Psoas muscle (tissue), 7 donors: ENCODE measurements at regions not wholly inside any gene's neighbourhood (a gene's known extent, or its start where the extent isn't known, plus 50 kb on each side); places are given as distances from the start of the nearest gene placed in this dataset.

Experiments used
- ATAC-seq, 4 donors: fragments of 200-7000 bp; cut with Tn5 transposase; one replicate each; pipeline ENCODE4 v1.9.1; 2020; ENCODE audit warnings: moderate library complexity in 3 of 4, mild to moderate bottlenecking in 2 of 4
- DNase-seq, 2 donors: peaks; one replicate each; pipeline ENCODE4 v3.0.0-alpha.2; 2020
- H3K27ac ChIP-seq: fragments of 200-600 bp; one replicate; pipeline ENCODE4 v1.8.0; 2022
- H3K27me3 ChIP-seq, 3 donors: fragments of 200-600 bp in 1 of 3; one replicate each; pipeline versions ENCODE4 v1.6.1 to v1.8.0; 2013 to 2022; ENCODE audit warnings: low read length in 2 of 3, mild to moderate bottlenecking in 2 of 3, moderate library complexity in 1 of 3; ENCODE audit not compliant: insufficient read depth in 3 of 3
- H3K36me3 ChIP-seq, 2 donors: fragments of 200-600 bp in 1 of 2; one replicate each; pipeline versions ENCODE4 v1.6.1 to v1.8.0; 2013 to 2022; ENCODE audit warnings: low read depth in 1 of 2, mild to moderate bottlenecking in 1 of 2, moderate library complexity in 1 of 2; ENCODE audit not compliant: insufficient read depth in 1 of 2
- H3K4me1 ChIP-seq: fragments of 200-600 bp; one replicate; pipeline ENCODE4 v1.8.0; 2022
- H3K4me3 ChIP-seq: fragments of 200-600 bp; one replicate; pipeline ENCODE4 v1.8.0; 2022; ENCODE audit warnings: mild to moderate bottlenecking
- H3K9me3 ChIP-seq: fragments of 200-600 bp; one replicate; pipeline ENCODE4 v1.8.0; 2022
- WGBS, 3 donors: extraction: QIAGEN DNeasy Blood & Tissue Kit; methylation state at CpG; one replicate each; pipeline versions ENCODE4 v1.1.6 to v1.1.7; 2013; 5-methylcytosine and 5-hydroxymethylcytosine counted together
- intact Hi-C, 2 donors: fragments of 100-400 bp; cut with DNase I; formaldehyde crosslinking; loops; one replicate each; pipeline versions ENCODE4 v1.11.0 to v1.14.2; 2022
- TF ChIP-seq, protein P1 (sequence below): fragments of 200-600 bp; IDR thresholded peaks from one replicate; pipeline ENCODE4 v1.8.0; 2022; ENCODE audit warnings: antibody characterized with exemption
- donor health status: healthy with polysubstance abuse.
- donor health status: DM: no; HTN: no; CAD: no; lungs with moderate emphysema.
- donor health status: Bipolar disorder and iron deficiency.
- donor health status: healthy.
- donor health status: DM: yes; HTN: yes; CAD: no.
- donor health status: DM: no; HTN: no; CAD: no.
- donor health status: DM: yes; HTN: yes; CAD: no.

DNA sequence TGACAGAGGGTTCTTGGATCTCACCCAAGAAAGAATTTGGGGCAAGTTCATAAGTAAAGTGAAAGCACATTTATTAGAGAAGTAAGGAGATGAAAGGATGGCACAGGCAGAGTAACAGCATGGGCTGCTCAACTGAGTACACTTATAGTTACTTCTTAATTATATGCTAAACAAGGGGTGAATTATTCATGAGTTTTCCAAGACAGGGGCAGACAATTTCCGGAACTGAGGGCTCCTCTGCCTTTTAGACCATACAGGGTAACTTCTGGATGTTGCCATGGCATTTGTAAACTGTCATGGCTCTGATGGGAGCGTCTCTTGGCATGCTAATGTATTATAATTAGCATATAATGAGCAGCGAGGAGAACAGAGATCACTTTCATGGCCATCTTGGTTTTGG is 221.2 kb upstream of the STT3B start:
- H3K4me3 ChIP-seq, result no peak overlapping the region
- no peak overlapping the region for H3K27ac ChIP-seq
- H3K36me3 ChIP-seq, result no peaks in the 10 kb centered on the region
- ATAC-seq (no peak), DNase-seq (no peak)
- H3K9me3 ChIP-seq, result no peaks in the 10 kb centered on the region
- H3K27me3 ChIP-seq, result no peaks in the 10 kb centered on the region
- TF ChIP-seq, protein P1, sequence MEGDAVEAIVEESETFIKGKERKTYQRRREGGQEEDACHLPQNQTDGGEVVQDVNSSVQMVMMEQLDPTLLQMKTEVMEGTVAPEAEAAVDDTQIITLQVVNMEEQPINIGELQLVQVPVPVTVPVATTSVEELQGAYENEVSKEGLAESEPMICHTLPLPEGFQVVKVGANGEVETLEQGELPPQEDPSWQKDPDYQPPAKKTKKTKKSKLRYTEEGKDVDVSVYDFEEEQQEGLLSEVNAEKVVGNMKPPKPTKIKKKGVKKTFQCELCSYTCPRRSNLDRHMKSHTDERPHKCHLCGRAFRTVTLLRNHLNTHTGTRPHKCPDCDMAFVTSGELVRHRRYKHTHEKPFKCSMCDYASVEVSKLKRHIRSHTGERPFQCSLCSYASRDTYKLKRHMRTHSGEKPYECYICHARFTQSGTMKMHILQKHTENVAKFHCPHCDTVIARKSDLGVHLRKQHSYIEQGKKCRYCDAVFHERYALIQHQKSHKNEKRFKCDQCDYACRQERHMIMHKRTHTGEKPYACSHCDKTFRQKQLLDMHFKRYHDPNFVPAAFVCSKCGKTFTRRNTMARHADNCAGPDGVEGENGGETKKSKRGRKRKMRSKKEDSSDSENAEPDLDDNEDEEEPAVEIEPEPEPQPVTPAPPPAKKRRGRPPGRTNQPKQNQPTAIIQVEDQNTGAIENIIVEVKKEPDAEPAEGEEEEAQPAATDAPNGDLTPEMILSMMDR, result no peak
- intact Hi-C loops, result no loop called here
- 77 to 88% (median 86%) methylated on average over 3 of the region's 3 CpGs for WGBS, 3 donors
- no peaks in the 10 kb centered on the region for H3K4me1 ChIP-seq

DNA sequence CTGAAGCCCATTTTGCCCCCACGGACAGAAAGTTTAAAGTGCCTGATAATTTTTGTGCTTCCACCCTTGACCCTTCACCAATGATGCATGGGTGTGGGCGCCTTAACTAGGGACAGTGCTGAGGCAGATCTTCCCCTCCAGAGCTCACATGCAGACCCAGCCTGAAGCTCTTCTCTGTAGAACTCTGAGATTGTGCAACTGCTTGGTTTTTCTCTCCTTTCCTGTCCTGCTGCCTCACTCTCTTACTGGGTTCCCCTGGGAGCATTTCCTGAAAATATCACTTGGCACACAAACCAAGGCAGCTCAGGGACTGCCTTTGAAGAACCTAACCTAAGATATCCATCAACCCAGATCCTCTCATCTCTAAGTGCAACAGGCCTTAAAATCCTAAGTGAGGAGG is 220.3 kb upstream of the STT3B start:
- 71 to 79% (median 74%) methylated on average over 2 of the region's 2 CpGs for WGBS, 3 donors
- H3K36me3 ChIP-seq, result no peaks in the 10 kb centered on the region
- no peak overlapping the region for H3K27ac ChIP-seq
- H3K4me3 ChIP-seq, result no peak overlapping the region
- intact Hi-C loops, result no loop called here
- no peak for ATAC-seq
- no peak for DNase-seq
- H3K9me3 ChIP-seq, result no peaks in the 10 kb centered on the region
- no peaks in the 10 kb centered on the region for H3K4me1 ChIP-seq
- H3K27me3 ChIP-seq, result no peaks in the 10 kb centered on the region
- TF ChIP-seq, protein P1, result no peak

DNA sequence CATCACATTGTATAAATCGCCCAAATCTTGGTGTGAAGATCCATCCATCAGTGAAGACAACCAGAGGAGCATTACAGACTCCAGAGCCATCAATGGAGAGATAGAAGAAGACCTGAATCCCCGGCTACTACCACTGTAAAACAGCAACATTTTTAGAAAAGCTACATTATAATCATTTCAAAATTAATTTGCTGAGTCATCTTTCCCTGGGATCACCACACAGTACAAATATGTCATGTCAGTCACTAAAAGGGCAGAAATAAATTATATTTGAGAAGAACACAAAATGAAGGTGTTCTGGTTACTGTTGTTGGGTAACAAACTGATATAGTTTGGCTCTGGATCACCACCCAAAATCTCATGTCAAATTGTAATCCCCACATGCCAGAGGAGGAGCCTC is 218.5 kb upstream of the STT3B start:
- intact Hi-C loops, result no loop called here
- H3K4me1 ChIP-seq, result no peaks in the 10 kb centered on the region
- WGBS, 3 donors, result 87 to 97% (median 92%) methylated on average over 2 of the region's 2 CpGs
- TF ChIP-seq, protein P1, result no peak
- DNase-seq (no peak), ATAC-seq (no peak)
- H3K27me3 ChIP-seq, result no peaks in the 10 kb centered on the region
- H3K9me3 ChIP-seq, result no peaks in the 10 kb centered on the region
- no peaks in the 10 kb centered on the region for H3K36me3 ChIP-seq
- H3K27ac ChIP-seq, result no peak overlapping the region
- H3K4me3 ChIP-seq, result no peak overlapping the region

DNA sequence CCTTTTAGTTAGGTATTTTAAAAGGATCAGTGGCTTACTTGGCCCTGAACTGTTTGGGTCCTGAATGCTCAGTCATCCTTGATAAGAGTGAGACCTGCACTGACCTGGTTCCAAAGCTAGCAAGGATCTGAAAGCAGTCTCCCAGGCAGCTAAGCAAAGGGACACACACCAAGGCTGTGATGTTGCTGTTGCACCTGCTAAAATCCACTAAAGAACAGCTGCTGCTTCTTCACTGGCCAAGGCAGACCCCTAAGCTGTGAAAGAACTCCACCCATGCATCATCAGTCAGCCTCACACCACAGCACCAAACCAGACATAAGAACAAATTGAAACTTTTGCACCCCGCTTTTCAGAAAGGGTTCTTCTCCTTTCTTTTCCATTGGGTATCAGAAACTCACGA is 213.4 kb upstream of the STT3B start:
- WGBS, 3 donors, result 89 to 95% (median 91%) methylated on average over 2 of the region's 2 CpGs
- DNase-seq (no peak), ATAC-seq (no peak)
- intact Hi-C loops, result no loop called here
- Histone ChIP-seq H3K27me3 (peaks cover 0 to 4% (median 0%) of the 10 kb centered on the region in 3 donors), H3K27ac (no peak overlapping the region), H3K36me3 (no peaks in the 10 kb centered on the region), H3K4me1 (no peaks in the 10 kb centered on the region), H3K9me3 (no peaks in the 10 kb centered on the region), H3K4me3 (no peak overlapping the region)
- TF ChIP-seq, protein P1, result no peak

DNA sequence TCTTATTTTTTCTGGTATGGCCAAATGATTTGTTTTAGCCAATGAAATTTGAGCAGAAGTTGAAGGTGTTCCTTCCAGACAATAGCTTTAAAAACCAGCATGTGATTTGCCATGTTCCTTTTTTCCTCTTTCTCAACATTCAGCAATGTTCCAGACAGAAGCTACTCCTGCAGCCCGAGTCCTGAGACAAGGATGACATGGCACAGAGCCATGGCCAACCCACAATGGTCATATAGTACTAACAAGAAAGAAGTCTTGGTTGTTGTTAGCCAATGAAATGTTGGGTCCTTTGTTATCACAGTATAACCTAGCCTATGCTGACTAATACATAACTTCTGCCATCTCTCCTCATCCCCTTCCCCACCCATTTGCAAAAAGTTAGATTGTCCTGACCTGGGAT is 211.1 kb upstream of the STT3B start:
- WGBS, 3 donors, result 16 to 34% (median 22%) methylated on average over 1 of the region's 1 CpG
- intact Hi-C loops, result no loop called here
- DNase-seq, result peak in 1 of 2 donors; percentile 28

More for the DNA sequence above, 211.1 kb upstream of the STT3B start:
- ATAC-seq, result no peak
- Histone ChIP-seq H3K4me3 (no peak overlapping the region), H3K4me1 (no peaks in the 10 kb centered on the region), H3K9me3 (no peaks in the 10 kb centered on the region), H3K27me3 (peaks cover 0 to 4% (median 0%) of the 10 kb centered on the region in 3 donors), H3K36me3 (no peaks in the 10 kb centered on the region), H3K27ac (no peak overlapping the region)
- TF ChIP-seq, protein P1, result no peak
